Right lobe of liver (tissue), 6 donors: ENCODE measurements at regions not wholly inside any gene's neighbourhood (a gene's known extent, or its start where the extent isn't known, plus 50 kb on each side); places are given as distances from the start of the nearest gene placed in this dataset.
A peak's percentile ranks its signal among the peaks of the same experiment; 100 is the strongest.
"Not testable (repeated sequence)": the region's sequence is repeated elsewhere in the genome, so short reads cannot be mapped to it uniquely, and the experiment has no call there.

Experiments used
- ATAC-seq, 4 donors: fragments of 200-7000 bp; cut with Tn5 transposase; one replicate each; pipeline ENCODE4 v1.9.1; 2020; ENCODE audit warnings: mild to moderate bottlenecking in 4 of 4, moderate library complexity in 4 of 4
- DNase-seq, 3 donors: peaks; one replicate each; pipeline ENCODE4 v3.0.0-alpha.2; 2020
- H3K27ac ChIP-seq, 3 donors: fragments of 200-600 bp; one replicate each; pipeline ENCODE4 v1.8.0; 2022
- H3K27me3 ChIP-seq, 2 donors: fragments of 200-600 bp; one replicate each; pipeline ENCODE4 v1.8.0; 2022
- H3K36me3 ChIP-seq, 4 donors: fragments of 200-600 bp; sonication (generic) in 1 of 4; one replicate each; pipeline versions ENCODE4 v1.5.1 to v1.8.0; 2017 to 2022; ENCODE audit warnings: control low read depth in 1 of 4
- H3K4me1 ChIP-seq, 4 donors: fragments of 200-600 bp; sonication (generic) in 1 of 4; one replicate each; pipeline versions ENCODE4 v1.5.1 to v1.8.0; 2017 to 2022; ENCODE audit warnings: control low read depth in 1 of 4
- H3K4me3 ChIP-seq, 3 donors: fragments of 200-600 bp; one replicate each; pipeline ENCODE4 v1.8.0; 2022
- H3K9me3 ChIP-seq, 4 donors: fragments of 200-600 bp; sonication (generic) in 1 of 4; one replicate each; pipeline versions ENCODE4 v1.5.1 to v1.8.0; 2017 to 2022; ENCODE audit warnings: control low read depth in 1 of 4
- POLR2A ChIP-seq: fragments of 450-650 bp; IDR thresholded peaks from one replicate; pipeline ENCODE4 v1.6.1; 2017; ENCODE audit warnings: antibody characterized with exemption, mild to moderate bottlenecking
- WGBS: methylation state at CpG from one replicate; pipeline ENCODE4 v1.1.6; 2018; ENCODE audit warnings: low coverage, low lambda C conversion rate; ENCODE audit not compliant: insufficient coverage; ENCODE audit errors: missing lambda C conversion rate; 5-methylcytosine and 5-hydroxymethylcytosine counted together
- intact Hi-C, 2 donors: fragments of 100-400 bp; cut with DNase I; formaldehyde crosslinking; loops; one replicate each; pipeline versions ENCODE4 v1.11.2 to v1.14.1; 2022
- TF ChIP-seq, protein P1 (sequence below), 4 donors: fragments of 200-600 bp in 3 of 4; fragments of 450-650 bp in 1 of 4; IDR thresholded peaks; one replicate each; pipeline versions ENCODE4 v1.5.1 to v1.8.0; 2016 to 2022; ENCODE audit warnings: antibody characterized with exemption in 4 of 4, mild to moderate bottlenecking in 2 of 4
- donor health status: DM: no; HTN: yes; CAD: no.
- donor health status: DM: no; HTN: no; CAD: no.
- donor health status: DM: no; HTN: no; CAD: no.
- donor health status: DM: no; HTN: yes; CAD: no.
- donor health status: DM: no; HTN: yes; CAD: no.

DNA sequence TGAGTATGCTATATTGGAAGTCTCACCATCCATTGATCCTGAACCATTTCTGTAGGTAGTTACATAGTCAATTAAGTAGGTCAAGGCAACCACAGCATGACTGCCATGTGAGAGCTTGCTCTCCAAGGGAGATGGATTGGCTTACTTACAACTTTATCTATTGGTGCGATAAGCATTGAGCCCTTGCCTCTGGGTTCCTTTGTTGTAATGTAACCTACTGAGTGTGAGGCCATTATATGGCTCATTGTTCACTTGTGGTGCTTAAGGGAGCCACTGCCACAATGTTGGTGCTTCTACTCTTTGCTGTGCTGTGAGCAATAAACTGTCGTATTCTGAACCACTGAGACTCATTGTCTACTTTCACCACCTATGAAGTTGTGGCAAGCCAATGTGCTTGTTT is 510.6 kb upstream of the ITGA1 start:
- intact Hi-C loops: no loop called here
- no peaks in the 10 kb centered on the region for H3K36me3 ChIP-seq
- DNase-seq: no peak
- 81% methylated on average over 2 of the region's 2 CpGs for WGBS
- no peaks in the 10 kb centered on the region for H3K4me1 ChIP-seq
- no peak overlapping the region for H3K27ac ChIP-seq
- H3K27me3 ChIP-seq: no peaks in the 10 kb centered on the region
- TF ChIP-seq, protein P1, sequence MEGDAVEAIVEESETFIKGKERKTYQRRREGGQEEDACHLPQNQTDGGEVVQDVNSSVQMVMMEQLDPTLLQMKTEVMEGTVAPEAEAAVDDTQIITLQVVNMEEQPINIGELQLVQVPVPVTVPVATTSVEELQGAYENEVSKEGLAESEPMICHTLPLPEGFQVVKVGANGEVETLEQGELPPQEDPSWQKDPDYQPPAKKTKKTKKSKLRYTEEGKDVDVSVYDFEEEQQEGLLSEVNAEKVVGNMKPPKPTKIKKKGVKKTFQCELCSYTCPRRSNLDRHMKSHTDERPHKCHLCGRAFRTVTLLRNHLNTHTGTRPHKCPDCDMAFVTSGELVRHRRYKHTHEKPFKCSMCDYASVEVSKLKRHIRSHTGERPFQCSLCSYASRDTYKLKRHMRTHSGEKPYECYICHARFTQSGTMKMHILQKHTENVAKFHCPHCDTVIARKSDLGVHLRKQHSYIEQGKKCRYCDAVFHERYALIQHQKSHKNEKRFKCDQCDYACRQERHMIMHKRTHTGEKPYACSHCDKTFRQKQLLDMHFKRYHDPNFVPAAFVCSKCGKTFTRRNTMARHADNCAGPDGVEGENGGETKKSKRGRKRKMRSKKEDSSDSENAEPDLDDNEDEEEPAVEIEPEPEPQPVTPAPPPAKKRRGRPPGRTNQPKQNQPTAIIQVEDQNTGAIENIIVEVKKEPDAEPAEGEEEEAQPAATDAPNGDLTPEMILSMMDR (IDR thresholded peaks at IDR 0.05): no peak
- no peak for TF ChIP-seq POLR2A
- H3K9me3 ChIP-seq: no peaks in the 10 kb centered on the region
- ATAC-seq: no peak
- no peak overlapping the region for H3K4me3 ChIP-seq

DNA sequence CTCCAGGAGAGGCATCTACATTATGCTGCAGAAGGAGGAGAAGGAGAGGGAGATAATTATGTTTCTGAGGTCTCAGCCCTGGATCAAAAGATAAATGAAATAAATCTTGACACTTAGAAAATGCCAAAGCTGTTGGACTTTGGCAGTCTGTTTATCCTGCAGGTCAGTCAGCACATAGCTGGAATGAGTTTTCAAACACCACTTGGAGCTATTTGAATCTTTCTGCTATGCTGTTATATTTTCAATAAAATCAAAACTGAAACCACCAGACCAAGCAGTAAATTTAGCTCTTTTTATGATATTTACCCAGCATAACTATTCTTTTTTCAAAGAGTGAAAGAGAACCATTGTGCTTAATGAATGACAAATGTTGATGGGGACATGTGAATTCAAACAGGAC is 505.1 kb upstream of the ITGA1 start:
- Histone ChIP-seq H3K36me3 (no peaks in the 10 kb centered on the region), H3K4me1 (no peaks in the 10 kb centered on the region), H3K27me3 (no peaks in the 10 kb centered on the region), H3K9me3 (no peaks in the 10 kb centered on the region), H3K27ac (no peak overlapping the region), H3K4me3 (no peak overlapping the region)
- intact Hi-C loops: no loop called here
- ATAC-seq (no peak), DNase-seq (no peak)
- TF ChIP-seq, protein P1 (IDR thresholded peaks at IDR 0.05): no peak
- TF ChIP-seq POLR2A: no peak

DNA sequence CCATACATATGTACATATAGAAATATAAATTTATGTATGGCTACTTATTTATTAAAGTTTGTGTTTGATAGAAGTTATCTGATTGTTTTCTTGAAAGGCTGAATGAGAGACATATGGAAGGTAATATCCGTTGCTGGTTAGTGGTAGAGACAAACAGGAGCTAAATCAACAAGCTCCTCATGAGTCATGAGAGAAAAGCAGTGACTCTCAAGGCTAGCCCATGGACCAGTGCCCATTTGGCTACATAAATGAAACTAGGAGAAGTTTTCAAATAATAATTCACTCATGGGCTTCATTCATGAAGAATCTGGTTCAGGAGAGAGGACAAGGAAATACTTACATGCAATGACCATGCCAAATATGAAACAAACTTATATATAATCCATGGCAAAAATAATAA is 504.5 kb upstream of the ITGA1 start:
- no peaks in the 10 kb centered on the region for H3K36me3 ChIP-seq
- ATAC-seq: peak in 1 of 4 donors; percentile 91

DNA sequence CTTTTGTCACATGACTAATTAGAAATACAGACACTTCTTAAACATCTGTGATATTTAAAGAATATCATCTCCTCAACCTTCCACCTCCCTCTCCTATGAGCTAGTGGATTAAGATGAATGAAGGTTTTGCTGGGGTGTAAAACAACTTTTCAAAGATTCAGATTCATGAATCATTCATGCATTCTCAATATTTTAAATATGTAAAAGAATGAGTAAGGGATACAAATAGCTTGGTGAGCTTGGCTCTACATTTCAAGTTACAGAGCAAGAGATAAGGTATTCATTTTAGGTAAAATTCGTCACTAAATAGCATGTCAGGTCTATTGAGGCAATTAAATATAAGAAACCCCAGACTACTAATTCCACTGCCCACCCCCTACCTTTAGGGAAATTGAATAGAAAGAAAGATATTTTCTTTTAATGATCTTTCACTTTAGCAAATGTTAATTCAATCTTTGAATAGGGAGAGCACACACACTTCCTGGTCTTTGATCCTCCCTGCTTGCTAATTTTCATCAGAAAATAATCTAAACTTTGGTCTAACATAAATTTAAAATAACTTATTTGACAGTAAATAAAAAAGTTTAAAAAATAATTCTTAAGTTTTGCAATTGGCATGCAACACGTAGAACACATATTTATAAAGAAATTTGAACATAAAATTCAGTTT is 486.9 kb upstream of the ITGA1 start:
- TF ChIP-seq POLR2A: no peak
- TF ChIP-seq, protein P1 (IDR thresholded peaks at IDR 0.05): no peak
- Histone ChIP-seq H3K27me3 (no peaks in the 10 kb centered on the region), H3K4me3 (no peak overlapping the region), H3K4me1 (no peaks in the 10 kb centered on the region), H3K27ac (no peak overlapping the region), H3K36me3 (no peaks in the 10 kb centered on the region), H3K9me3 (peaks cover 0 to 6% (median 0%) of the 10 kb centered on the region in 4 donors)
- WGBS: 15% methylated on average over 2 of the region's 2 CpGs
- DNase-seq (no peak), ATAC-seq (no peak)
- intact Hi-C loops: no loop called here

More for the DNA sequence above, 504.5 kb upstream of the ITGA1 start:
- 33% methylated on average over 1 of the region's 1 CpG for WGBS
- TF ChIP-seq, protein P1 (IDR thresholded peaks at IDR 0.05): no peak
- no peak for TF ChIP-seq POLR2A
- peak in 1 of 3 donors; percentile 25 for DNase-seq
- Histone ChIP-seq H3K4me1 (no peaks in the 10 kb centered on the region), H3K27ac (no peak overlapping the region), H3K27me3 (no peaks in the 10 kb centered on the region), H3K9me3 (no peaks in the 10 kb centered on the region), H3K4me3 (no peak overlapping the region)
- intact Hi-C loops: no loop called here

DNA sequence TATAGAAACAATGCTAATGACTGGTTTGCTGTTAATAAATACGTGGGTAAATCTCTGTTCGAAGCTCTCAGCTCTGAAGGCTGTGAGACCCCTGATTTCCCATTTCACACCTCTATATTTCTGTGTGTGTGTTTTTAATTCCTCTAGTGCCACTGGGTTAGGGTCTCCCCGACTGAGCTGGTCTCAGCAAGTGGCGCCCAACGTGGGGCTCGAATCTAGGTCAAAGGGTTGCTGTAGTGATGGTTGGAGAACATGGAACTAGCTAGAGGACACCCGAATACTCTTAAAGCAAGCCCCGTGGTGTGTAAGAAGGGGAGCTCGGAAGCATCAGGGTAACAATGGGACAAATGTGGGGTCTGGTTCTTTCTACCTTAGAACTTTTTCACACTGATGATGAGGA is 482.9 kb upstream of the ITGA1 start:
- H3K27me3 ChIP-seq, H3K4me1 ChIP-seq, DNase-seq, H3K4me3 ChIP-seq, intact Hi-C loops, H3K27ac ChIP-seq, H3K9me3 ChIP-seq, ATAC-seq, H3K36me3 ChIP-seq: not testable (repeated sequence)
- 70% methylated on average over 9 of the region's 9 CpGs for WGBS
